Liver (tissue), 8 donors: ENCODE measurements at regions not wholly inside any gene's neighbourhood (a gene's known extent, or its start where the extent isn't known, plus 50 kb on each side); places are given as distances from the start of the nearest gene placed in this dataset.

Experiments used
- DNase-seq: peaks from one replicate; pipeline ENCODE4 v3.0.0-alpha.2; 2017; ENCODE audit warnings: low spot score
- H3K27ac ChIP-seq, 2 donors: one replicate each; pipeline ENCODE4 v1.7.0; 2013; ENCODE audit warnings: inconsistent platforms in 2 of 2, low read length in 2 of 2, control low read depth in 1 of 2, low read depth in 1 of 2, mild to moderate bottlenecking in 1 of 2
- H3K27me3 ChIP-seq, 4 donors: one replicate each; pipeline versions ENCODE4 v1.6.1 to v1.7.0; 2013; ENCODE audit warnings: low read length in 3 of 4, inconsistent platforms in 1 of 4, mild to moderate bottlenecking in 1 of 4, moderate library complexity in 1 of 4; ENCODE audit not compliant: control insufficient read depth in 4 of 4, insufficient read depth in 4 of 4
- H3K36me3 ChIP-seq, 4 donors: one replicate each; pipeline versions ENCODE4 v1.6.1 to v1.7.0; 2013; ENCODE audit warnings: low read length in 3 of 4, mild to moderate bottlenecking in 3 of 4, low read depth in 1 of 4, moderate library complexity in 1 of 4; ENCODE audit not compliant: control insufficient read depth in 4 of 4, insufficient read depth in 3 of 4
- H3K4me1 ChIP-seq, 4 donors: one replicate each; pipeline versions ENCODE4 v1.6.1 to v1.7.0; 2013; ENCODE audit warnings: low read length in 3 of 4, mild to moderate bottlenecking in 3 of 4, moderate library complexity in 1 of 4; ENCODE audit not compliant: control insufficient read depth in 4 of 4, insufficient read depth in 4 of 4
- H3K4me3 ChIP-seq, 3 donors: one replicate each; pipeline versions ENCODE4 v1.6.1 to v1.7.0; 2013; ENCODE audit warnings: low read length in 3 of 3, control low read depth in 1 of 3, low read depth in 1 of 3, mild to moderate bottlenecking in 1 of 3
- H3K9ac ChIP-seq, 2 donors: one replicate each; pipeline ENCODE4 v1.7.0; 2013; ENCODE audit warnings: low read length in 2 of 2, mild to moderate bottlenecking in 2 of 2, moderate library complexity in 2 of 2, control low read depth in 1 of 2, low read depth in 1 of 2
- H3K9me3 ChIP-seq, 4 donors: one replicate each; pipeline versions ENCODE4 v1.6.1 to v1.7.0; 2013; ENCODE audit warnings: low read length in 3 of 4; ENCODE audit not compliant: control insufficient read depth in 4 of 4
- EGR1 ChIP-seq, 2 donors: IDR thresholded peaks; 2 replicates each; pipeline ENCODE4 v1.6.1; 2016 to 2018; ENCODE audit warnings: antibody characterized with exemption in 2 of 2, low read depth in 2 of 2
- FOXA1 ChIP-seq: IDR thresholded peaks from 2 replicates; pipeline ENCODE4 v1.6.1; 2016; ENCODE audit warnings: antibody characterized with exemption
- FOXA2 ChIP-seq: IDR thresholded peaks from 2 replicates; pipeline ENCODE4 v1.6.1; 2016; ENCODE audit warnings: antibody characterized with exemption
- GABPA ChIP-seq, 2 donors: IDR thresholded peaks in 1 of 2; conservative IDR thresholded peaks in 1 of 2; 2 replicates each; pipeline ENCODE4 v1.6.1; 2016; ENCODE audit warnings: antibody characterized with exemption in 2 of 2, mild to moderate bottlenecking in 1 of 2, moderate library complexity in 1 of 2
- HNF4A ChIP-seq, 2 donors: conservative IDR thresholded peaks; 2 replicates each; pipeline ENCODE4 v1.6.1; 2016; ENCODE audit warnings: antibody characterized with exemption in 2 of 2, mild to moderate bottlenecking in 2 of 2
- HNF4G ChIP-seq: IDR thresholded peaks from 2 replicates; pipeline ENCODE4 v1.6.1; 2016; ENCODE audit warnings: antibody characterized with exemption
- JUND ChIP-seq, 2 donors: IDR thresholded peaks; 2 replicates each; pipeline ENCODE4 v1.6.1; 2016; ENCODE audit warnings: antibody characterized with exemption in 2 of 2
- NR2F2 ChIP-seq: IDR thresholded peaks from 2 replicates; pipeline ENCODE4 v1.6.1; 2016; ENCODE audit warnings: antibody characterized with exemption
- RAD21 ChIP-seq, 2 donors: IDR thresholded peaks; 2 replicates each; pipeline ENCODE4 v1.6.1; 2016; ENCODE audit warnings: antibody characterized with exemption in 2 of 2, mild to moderate bottlenecking in 2 of 2
- RXRA ChIP-seq, 2 donors: IDR thresholded peaks; 2 replicates each; pipeline ENCODE4 v1.6.1; 2017 to 2018; ENCODE audit warnings: antibody characterized with exemption in 2 of 2, mild to moderate bottlenecking in 1 of 2
- SP1 ChIP-seq: IDR thresholded peaks from 2 replicates; pipeline ENCODE4 v1.6.1; 2018; ENCODE audit warnings: antibody characterized with exemption, mild to moderate bottlenecking
- YY1 ChIP-seq: IDR thresholded peaks from 2 replicates; pipeline ENCODE4 v1.6.1; 2016; ENCODE audit warnings: antibody characterized with exemption, mild to moderate bottlenecking
- WGBS: extraction: QIAGEN DNeasy Blood & Tissue Kit; methylation state at CpG from one replicate; pipeline ENCODE4 v1.1.7; 2013; 5-methylcytosine and 5-hydroxymethylcytosine counted together
- TF ChIP-seq, protein P1 (sequence below): IDR thresholded peaks from 2 replicates; pipeline ENCODE4 v1.6.1; 2016; ENCODE audit warnings: antibody characterized with exemption
- TF ChIP-seq, protein P2 (sequence below): IDR thresholded peaks from 2 replicates; pipeline ENCODE4 v1.6.1; 2016; ENCODE audit warnings: antibody characterized with exemption
- TF ChIP-seq, protein P3 (sequence below): IDR thresholded peaks from 2 replicates; pipeline ENCODE4 v1.6.1; 2016; ENCODE audit warnings: antibody characterized with exemption
- TF ChIP-seq, protein P4 (sequence below): fragments of 150-350 bp; IDR thresholded peaks from 2 replicates; pipeline ENCODE4 v1.5.1; 2017; ENCODE audit warnings: improper control_type of control experiment, low read depth, low read length; ENCODE audit not compliant: missing input control
- donor health status: healthy.
- donor health status: healthy.
- donor health status: healthy.
- donor health status: healthy.
- donor health status: healthy.

DNA sequence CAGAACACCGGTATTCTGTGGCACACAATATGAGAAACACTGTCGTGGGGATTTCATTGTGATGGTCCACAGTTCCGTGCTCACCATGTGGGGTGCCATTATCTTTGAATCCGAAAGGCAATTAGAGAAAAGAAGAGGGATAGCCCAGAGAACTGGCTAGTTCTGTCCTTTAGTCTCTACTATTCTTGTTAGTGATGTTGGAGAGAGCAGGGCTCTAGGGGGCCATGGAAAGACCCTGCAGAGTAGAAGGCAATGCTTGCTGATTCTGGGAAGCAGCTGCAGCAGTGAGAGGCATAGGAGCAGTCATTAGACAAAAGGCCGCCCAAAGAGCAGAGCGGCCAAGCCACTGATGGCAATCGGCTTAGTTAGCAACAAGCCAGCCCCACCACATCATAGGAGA lies 146.3 kb downstream of the TSEN15 start:
- no peak overlapping the region for H3K27ac ChIP-seq
- H3K27me3 ChIP-seq, result no peaks in the 10 kb centered on the region
- no peaks in the 10 kb centered on the region for H3K4me1 ChIP-seq
- H3K36me3 ChIP-seq, result no peaks in the 10 kb centered on the region
- H3K9me3 ChIP-seq, result no peaks in the 10 kb centered on the region
- H3K9ac ChIP-seq, result no peak overlapping the region
- no peak for DNase-seq
- TF ChIP-seq YY1, result no peak
- TF ChIP-seq, protein P1, sequence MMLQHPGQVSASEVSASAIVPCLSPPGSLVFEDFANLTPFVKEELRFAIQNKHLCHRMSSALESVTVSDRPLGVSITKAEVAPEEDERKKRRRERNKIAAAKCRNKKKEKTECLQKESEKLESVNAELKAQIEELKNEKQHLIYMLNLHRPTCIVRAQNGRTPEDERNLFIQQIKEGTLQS, result no peak
- TF ChIP-seq NR2F2, result no peak
- no peak for TF ChIP-seq HNF4G
- TF ChIP-seq SP1, result no peak
- WGBS, result 92% methylated on average over 7 of the region's 7 CpGs
- no peak overlapping the region for H3K4me3 ChIP-seq

DNA sequence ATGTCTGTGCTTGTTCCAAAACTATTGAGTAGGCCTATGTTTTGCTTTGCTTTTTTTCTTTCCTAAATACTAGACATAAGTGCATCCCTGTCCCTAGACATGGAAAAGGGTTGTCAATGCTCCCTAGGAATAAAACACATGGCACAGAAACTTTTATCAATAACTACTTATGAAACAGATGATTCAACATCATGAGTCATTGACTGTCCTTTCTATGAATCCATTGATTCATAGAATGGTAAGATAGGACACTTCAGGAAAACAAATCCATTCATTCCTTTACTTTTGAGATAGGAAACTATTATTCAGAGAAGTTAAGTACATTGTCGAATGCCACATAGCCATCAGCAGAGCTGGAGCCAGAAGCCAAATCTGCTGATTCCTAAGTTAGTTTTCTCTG lies 147.5 kb downstream of the TSEN15 start:
- Histone ChIP-seq H3K9ac (no peak overlapping the region), H3K9me3 (no peaks in the 10 kb centered on the region), H3K4me1 (no peaks in the 10 kb centered on the region), H3K36me3 (no peaks in the 10 kb centered on the region), H3K4me3 (no peak overlapping the region), H3K27ac (no peak overlapping the region), H3K27me3 (no peaks in the 10 kb centered on the region)
- WGBS, result 98% methylated on average over 1 of the region's 1 CpG
- no peak for DNase-seq
- TF ChIP-seq, protein P1, result no peak
- TF ChIP-seq, protein P2, sequence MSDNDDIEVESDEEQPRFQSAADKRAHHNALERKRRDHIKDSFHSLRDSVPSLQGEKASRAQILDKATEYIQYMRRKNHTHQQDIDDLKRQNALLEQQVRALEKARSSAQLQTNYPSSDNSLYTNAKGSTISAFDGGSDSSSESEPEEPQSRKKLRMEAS, result no peak
- no peak for TF ChIP-seq JUND (IDR thresholded peaks at IDR 0.05)

DNA sequence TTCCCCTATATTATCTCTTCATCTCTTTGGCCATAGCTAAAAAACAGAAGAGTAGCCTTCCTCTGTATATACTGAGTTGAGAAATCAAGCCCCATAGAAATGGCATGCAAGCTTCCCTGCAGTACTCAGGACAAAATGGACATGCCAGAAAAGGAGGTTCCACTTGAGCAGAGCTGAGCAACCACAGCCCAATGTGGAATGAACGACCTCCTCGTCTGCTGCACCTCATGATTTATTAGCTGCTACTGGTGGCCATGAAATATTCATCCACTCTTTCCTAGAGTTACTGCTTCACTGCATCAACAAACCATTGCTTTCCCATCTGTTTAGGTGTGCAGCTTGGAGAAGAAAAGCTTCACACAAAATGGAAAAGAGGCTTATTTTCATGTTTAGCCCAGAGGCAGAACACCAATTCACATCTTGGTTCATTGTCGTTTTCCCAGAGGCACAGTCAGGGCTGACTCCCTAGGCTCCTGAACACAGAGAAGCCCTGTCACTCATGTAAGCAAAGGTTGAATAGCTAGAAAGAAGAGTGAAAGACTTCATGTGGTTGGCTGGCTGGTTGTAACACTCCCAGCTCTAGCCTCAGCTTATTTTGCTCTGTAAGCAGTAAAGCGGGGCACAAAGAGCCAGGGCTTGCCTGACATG lies 148.0 kb downstream of the TSEN15 start:
- Histone ChIP-seq H3K4me3 (no peak overlapping the region), H3K27me3 (no peaks in the 10 kb centered on the region), H3K4me1 (no peaks in the 10 kb centered on the region), H3K27ac (no peak overlapping the region), H3K9me3 (no peaks in the 10 kb centered on the region), H3K36me3 (no peaks in the 10 kb centered on the region), H3K9ac (no peak overlapping the region)
- no peak for DNase-seq
- whole genome bisulfite sequencing, result 82% methylated on average over 4 of the region's 4 CpGs
- TF ChIP-seq HNF4G (no peak), HNF4A (conservative IDR thresholded peaks at IDR 0.05) (no peak), FOXA2 (no peak), RAD21 (IDR thresholded peaks at IDR 0.05) (no peak), RXRA (IDR thresholded peaks at IDR 0.05) (no peak), EGR1 (IDR thresholded peaks at IDR 0.05; ENCODE audit: low read depth in 2 of 2) (no peak), GABPA (IDR thresholded peaks at IDR 0.05 in 1 of 2, conservative IDR thresholded peaks at IDR 0.05 in 1 of 2) (no peak), FOXA1 (no peak), SP1 (no peak)
- TF ChIP-seq, protein P1, result no peak
- TF ChIP-seq, protein P3, sequence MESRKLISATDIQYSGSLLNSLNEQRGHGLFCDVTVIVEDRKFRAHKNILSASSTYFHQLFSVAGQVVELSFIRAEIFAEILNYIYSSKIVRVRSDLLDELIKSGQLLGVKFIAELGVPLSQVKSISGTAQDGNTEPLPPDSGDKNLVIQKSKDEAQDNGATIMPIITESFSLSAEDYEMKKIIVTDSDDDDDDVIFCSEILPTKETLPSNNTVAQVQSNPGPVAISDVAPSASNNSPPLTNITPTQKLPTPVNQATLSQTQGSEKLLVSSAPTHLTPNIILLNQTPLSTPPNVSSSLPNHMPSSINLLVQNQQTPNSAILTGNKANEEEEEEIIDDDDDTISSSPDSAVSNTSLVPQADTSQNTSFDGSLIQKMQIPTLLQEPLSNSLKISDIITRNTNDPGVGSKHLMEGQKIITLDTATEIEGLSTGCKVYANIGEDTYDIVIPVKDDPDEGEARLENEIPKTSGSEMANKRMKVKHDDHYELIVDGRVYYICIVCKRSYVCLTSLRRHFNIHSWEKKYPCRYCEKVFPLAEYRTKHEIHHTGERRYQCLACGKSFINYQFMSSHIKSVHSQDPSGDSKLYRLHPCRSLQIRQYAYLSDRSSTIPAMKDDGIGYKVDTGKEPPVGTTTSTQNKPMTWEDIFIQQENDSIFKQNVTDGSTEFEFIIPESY, result no peak
- TF ChIP-seq, protein P4, sequence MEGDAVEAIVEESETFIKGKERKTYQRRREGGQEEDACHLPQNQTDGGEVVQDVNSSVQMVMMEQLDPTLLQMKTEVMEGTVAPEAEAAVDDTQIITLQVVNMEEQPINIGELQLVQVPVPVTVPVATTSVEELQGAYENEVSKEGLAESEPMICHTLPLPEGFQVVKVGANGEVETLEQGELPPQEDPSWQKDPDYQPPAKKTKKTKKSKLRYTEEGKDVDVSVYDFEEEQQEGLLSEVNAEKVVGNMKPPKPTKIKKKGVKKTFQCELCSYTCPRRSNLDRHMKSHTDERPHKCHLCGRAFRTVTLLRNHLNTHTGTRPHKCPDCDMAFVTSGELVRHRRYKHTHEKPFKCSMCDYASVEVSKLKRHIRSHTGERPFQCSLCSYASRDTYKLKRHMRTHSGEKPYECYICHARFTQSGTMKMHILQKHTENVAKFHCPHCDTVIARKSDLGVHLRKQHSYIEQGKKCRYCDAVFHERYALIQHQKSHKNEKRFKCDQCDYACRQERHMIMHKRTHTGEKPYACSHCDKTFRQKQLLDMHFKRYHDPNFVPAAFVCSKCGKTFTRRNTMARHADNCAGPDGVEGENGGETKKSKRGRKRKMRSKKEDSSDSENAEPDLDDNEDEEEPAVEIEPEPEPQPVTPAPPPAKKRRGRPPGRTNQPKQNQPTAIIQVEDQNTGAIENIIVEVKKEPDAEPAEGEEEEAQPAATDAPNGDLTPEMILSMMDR, result no peak
